ENCODE measurements at regions not wholly inside any gene's neighbourhood (a gene's known extent, or its start where the extent isn't known, plus 50 kb on each side); places are given as distances from the start of the nearest gene placed in this dataset.

GRCh38 chr16:17817943-17818342 is 347.2 kb upstream of the XYLT1 start:
- Histone ChIP-seq H3K9ac (ENCODE audit: low read depth in 2 of 2, low read length in 2 of 2) (no peak overlapping the region), H3K36me3 (no peaks in the 10 kb centered on the region), H3K4me3 (no peak overlapping the region), H3K27ac (no peak overlapping the region), H3K27me3 (no peaks in the 10 kb centered on the region), H3K4me1 (no peaks in the 10 kb centered on the region), H3K9me3 (no peaks in the 10 kb centered on the region)
- DNase-seq, result no peak
- intact Hi-C loops (cut with DNase I), result no loop called here
- TF ChIP-seq CTCF (IDR thresholded peaks at IDR 0.05), result no peak

- Histone ChIP-seq H3K27me3 (no peaks in the 10 kb centered on the region), H3K9ac (ENCODE audit: low read depth in 2 of 2, low read length in 2 of 2) (no peak overlapping the region), H3K36me3 (no peaks in the 10 kb centered on the region), H3K4me1 (no peaks in the 10 kb centered on the region), H3K9me3 (no peaks in the 10 kb centered on the region), H3K27ac (no peak overlapping the region), H3K4me3 (no peak overlapping the region)
- no peak for TF ChIP-seq CTCF (IDR thresholded peaks at IDR 0.05)
- intact Hi-C loops (cut with DNase I), result no loop called here
- no peak for DNase-seq
Observed at GRCh38 chr16:17817260-17817659, 346.5 kb upstream of the XYLT1 start.

GRCh38 chr16:17812771-17813170 is 342.0 kb upstream of the XYLT1 start:
- Histone ChIP-seq H3K9ac (ENCODE audit: low read depth in 2 of 2, low read length in 2 of 2) (no peak overlapping the region), H3K4me1 (no peaks in the 10 kb centered on the region), H3K27ac (no peak overlapping the region), H3K4me3 (no peak overlapping the region), H3K36me3 (no peaks in the 10 kb centered on the region), H3K27me3 (no peaks in the 10 kb centered on the region), H3K9me3 (no peaks in the 10 kb centered on the region)
- intact Hi-C loops (cut with DNase I), result no loop called here
- no peak for TF ChIP-seq CTCF (IDR thresholded peaks at IDR 0.05)
- no peak for DNase-seq

GRCh38 chr16:17804857-17805256 is 334.1 kb upstream of the XYLT1 start:
- Histone ChIP-seq H3K36me3 (no peaks in the 10 kb centered on the region), H3K9ac (ENCODE audit: low read depth in 2 of 2, low read length in 2 of 2) (no peak overlapping the region), H3K27ac (no peak overlapping the region), H3K9me3 (no peaks in the 10 kb centered on the region), H3K27me3 (no peaks in the 10 kb centered on the region), H3K4me3 (no peak overlapping the region), H3K4me1 (no peaks in the 10 kb centered on the region)
- TF ChIP-seq CTCF (IDR thresholded peaks at IDR 0.05), result no peak
- intact Hi-C loops (cut with DNase I), result no loop called here
- DNase-seq, result no peak

- no peak for DNase-seq
- Histone ChIP-seq H3K9ac (ENCODE audit: low read depth in 2 of 2, low read length in 2 of 2) (no peak overlapping the region), H3K4me1 (no peaks in the 10 kb centered on the region), H3K9me3 (no peaks in the 10 kb centered on the region), H3K36me3 (no peaks in the 10 kb centered on the region), H3K27me3 (no peaks in the 10 kb centered on the region), H3K4me3 (no peak overlapping the region), H3K27ac (no peak overlapping the region)
- intact Hi-C loops (cut with DNase I), result no loop called here
- TF ChIP-seq CTCF (IDR thresholded peaks at IDR 0.05), result no peak
Observed at GRCh38 chr16:17803625-17804410, 333.1 kb upstream of the XYLT1 start.
